ENCODE measurements at regions not wholly inside any gene's neighbourhood (a gene's known extent, or its start where the extent isn't known, plus 50 kb on each side); places are given as distances from the start of the nearest gene placed in this dataset.

DNA sequence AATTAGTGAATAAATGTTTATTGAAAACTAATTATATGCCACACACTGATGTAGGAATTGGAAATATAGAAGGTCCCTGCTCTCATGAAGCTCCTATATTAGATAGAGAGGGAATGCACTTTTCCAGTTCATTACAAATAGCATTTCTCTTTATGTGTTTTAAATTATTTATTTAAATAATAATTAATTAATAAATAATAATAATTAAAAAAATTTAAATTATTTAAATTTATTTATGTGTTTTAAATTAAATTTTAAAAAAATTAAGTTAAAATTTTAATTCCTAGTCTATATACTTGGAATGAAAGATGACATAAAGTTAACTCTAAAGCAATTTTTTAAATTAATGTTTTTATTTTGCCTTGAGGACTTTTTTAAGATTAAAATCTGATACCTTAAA lies 121.7 kb upstream of the ZNF804B start:
- Histone ChIP-seq H3K4me1 (no peaks in the 10 kb centered on the region), H3K36me3 (no peaks in the 10 kb centered on the region), H3K4me3 (no peak overlapping the region), H3K27me3 (no peaks in the 10 kb centered on the region), H3K9me3 (no peaks in the 10 kb centered on the region), H3K27ac (no peak overlapping the region)
- ATAC-seq (no peak), DNase-seq (no peak)
- intact Hi-C loops (cut with DNase I), result no loop called here
- TF ChIP-seq, protein P1, sequence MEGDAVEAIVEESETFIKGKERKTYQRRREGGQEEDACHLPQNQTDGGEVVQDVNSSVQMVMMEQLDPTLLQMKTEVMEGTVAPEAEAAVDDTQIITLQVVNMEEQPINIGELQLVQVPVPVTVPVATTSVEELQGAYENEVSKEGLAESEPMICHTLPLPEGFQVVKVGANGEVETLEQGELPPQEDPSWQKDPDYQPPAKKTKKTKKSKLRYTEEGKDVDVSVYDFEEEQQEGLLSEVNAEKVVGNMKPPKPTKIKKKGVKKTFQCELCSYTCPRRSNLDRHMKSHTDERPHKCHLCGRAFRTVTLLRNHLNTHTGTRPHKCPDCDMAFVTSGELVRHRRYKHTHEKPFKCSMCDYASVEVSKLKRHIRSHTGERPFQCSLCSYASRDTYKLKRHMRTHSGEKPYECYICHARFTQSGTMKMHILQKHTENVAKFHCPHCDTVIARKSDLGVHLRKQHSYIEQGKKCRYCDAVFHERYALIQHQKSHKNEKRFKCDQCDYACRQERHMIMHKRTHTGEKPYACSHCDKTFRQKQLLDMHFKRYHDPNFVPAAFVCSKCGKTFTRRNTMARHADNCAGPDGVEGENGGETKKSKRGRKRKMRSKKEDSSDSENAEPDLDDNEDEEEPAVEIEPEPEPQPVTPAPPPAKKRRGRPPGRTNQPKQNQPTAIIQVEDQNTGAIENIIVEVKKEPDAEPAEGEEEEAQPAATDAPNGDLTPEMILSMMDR (IDR thresholded peaks at IDR 0.05), result no peak

DNA sequence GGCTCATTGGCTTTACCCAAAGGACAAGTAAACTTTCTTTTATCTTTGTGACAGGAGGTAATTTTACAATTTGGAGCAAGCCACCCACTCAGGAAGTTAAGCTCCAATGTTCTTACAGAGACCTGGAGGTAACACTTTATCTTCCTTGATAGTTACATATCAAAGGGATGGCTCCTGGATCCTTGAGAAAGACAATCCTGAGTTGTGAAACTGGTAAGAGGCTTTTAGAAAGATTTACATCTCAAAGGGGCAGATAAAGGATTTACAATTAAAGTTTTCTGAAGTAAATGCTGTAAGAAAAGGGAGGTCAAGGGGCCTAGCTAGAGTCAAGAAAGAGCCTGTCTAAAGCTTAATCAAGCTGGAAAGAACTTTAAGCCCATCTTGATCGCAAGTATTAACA lies 124.4 kb upstream of the ZNF804B start:
- Histone ChIP-seq H3K9me3 (no peaks in the 10 kb centered on the region), H3K27me3 (no peaks in the 10 kb centered on the region), H3K4me1 (no peaks in the 10 kb centered on the region), H3K4me3 (no peak overlapping the region), H3K36me3 (no peaks in the 10 kb centered on the region), H3K27ac (no peak overlapping the region)
- ATAC-seq (no peak), DNase-seq (no peak)
- TF ChIP-seq, protein P1 (IDR thresholded peaks at IDR 0.05), result no peak
- intact Hi-C loops (cut with DNase I), result no loop called here

DNA sequence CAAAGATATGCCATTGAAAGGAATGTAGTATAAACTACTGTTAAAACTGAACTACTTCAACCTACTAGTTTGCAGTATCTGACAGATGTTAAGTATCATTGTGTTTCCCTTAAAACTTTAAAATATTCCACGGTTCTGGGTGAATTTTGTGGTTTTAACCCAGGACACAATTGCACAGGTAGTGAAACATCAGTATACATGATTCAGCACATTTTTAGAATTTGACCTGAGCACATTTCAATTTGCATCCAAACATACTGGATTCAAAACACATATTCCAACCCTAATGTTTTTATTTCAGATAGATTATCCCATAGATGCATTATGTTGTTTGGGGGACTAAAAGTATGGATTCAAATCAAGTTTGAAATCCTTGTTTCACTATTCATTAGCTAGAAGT lies 129.9 kb upstream of the ZNF804B start:
- Histone ChIP-seq H3K4me1 (no peaks in the 10 kb centered on the region), H3K27ac (no peak overlapping the region), H3K9me3 (no peaks in the 10 kb centered on the region), H3K27me3 (no peaks in the 10 kb centered on the region), H3K36me3 (no peaks in the 10 kb centered on the region), H3K4me3 (no peak overlapping the region)
- ATAC-seq (no peak), DNase-seq (no peak)
- intact Hi-C loops (cut with DNase I), result no loop called here
- TF ChIP-seq, protein P1 (IDR thresholded peaks at IDR 0.05), result no peak

DNA sequence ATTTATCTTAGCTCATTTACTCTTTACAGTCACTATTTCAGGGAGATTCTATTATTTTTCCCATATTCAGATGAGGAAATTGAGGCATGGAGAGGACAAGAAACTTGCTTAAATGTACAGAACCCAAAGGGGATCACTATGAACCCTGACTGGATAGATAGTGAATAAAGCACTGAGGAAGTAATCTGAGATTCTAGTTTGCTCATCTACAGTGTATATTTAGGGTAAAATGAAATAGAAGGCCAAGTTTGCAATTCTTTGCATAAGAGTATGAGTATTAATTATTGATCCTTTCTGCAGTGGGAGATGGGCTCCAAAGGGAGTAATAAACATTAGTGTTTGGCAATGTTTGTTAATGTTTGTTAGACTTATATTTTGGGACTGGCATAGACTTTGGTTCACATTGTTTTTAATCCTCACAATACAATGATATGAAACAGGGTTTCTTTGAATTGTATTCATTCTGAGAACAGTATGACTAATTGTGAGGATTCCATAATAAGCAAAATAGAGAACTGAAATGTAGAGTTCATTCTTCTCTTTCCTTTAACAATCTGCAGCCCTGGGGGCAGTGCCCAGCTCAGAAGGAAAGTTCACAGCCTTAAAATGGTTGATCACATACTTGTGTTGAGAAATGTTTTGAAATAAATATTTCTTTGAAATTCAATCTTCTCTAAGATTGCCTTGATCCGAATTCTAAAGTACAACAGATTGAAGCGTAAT lies 131.0 kb upstream of the ZNF804B start:
- Histone ChIP-seq H3K4me1 (no peaks in the 10 kb centered on the region), H3K27ac (no peak overlapping the region), H3K36me3 (no peaks in the 10 kb centered on the region), H3K9me3 (no peaks in the 10 kb centered on the region), H3K27me3 (no peaks in the 10 kb centered on the region), H3K4me3 (no peak overlapping the region)
- TF ChIP-seq, protein P1 (IDR thresholded peaks at IDR 0.05), result no peak
- intact Hi-C loops (cut with DNase I), result no loop called here
- ATAC-seq (no peak), DNase-seq (no peak)

DNA sequence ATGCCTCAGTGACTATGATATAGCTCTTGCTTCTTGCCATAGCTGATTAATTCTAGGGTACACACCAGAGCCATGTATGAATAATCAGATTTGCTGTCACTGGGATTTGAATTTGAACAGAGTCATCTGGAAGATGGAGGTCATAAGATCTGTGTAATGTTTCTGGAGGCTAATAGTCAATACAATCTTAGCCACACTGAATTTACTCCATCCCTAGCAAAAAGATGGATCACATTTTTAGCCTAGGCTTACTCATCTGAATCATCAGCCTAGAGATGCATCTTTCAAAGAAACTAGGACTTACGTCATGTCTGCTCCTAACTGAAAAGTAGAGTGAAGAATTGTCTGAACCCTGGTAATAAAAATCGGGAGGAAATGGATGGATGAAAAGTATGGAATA lies 142.3 kb upstream of the ZNF804B start:
- intact Hi-C loops (cut with DNase I), result no loop called here
- Histone ChIP-seq H3K27me3 (no peaks in the 10 kb centered on the region), H3K4me3 (no peak overlapping the region), H3K27ac (no peak overlapping the region), H3K36me3 (no peaks in the 10 kb centered on the region), H3K4me1 (no peaks in the 10 kb centered on the region), H3K9me3 (no peaks in the 10 kb centered on the region)
- DNase-seq (no peak), ATAC-seq (no peak)
- TF ChIP-seq, protein P1 (IDR thresholded peaks at IDR 0.05), result no peak

- Histone ChIP-seq H3K36me3 (no peaks in the 10 kb centered on the region), H3K27ac (no peak overlapping the region), H3K4me3 (no peak overlapping the region), H3K4me1 (no peaks in the 10 kb centered on the region), H3K27me3 (no peaks in the 10 kb centered on the region), H3K9me3 (no peaks in the 10 kb centered on the region)
- DNase-seq, result no peak
- TF ChIP-seq, protein P1 (IDR thresholded peaks at IDR 0.05), result no peak
- no peak for ATAC-seq
- intact Hi-C loops (cut with DNase I), result no loop called here
These were observed 144.2 kb upstream of the ZNF804B start for GRCh38 chr7:88615336-88615735.
